Upper lobe of left lung (tissue), 6 donors: ENCODE measurements at regions not wholly inside any gene's neighbourhood (a gene's known extent, or its start where the extent isn't known, plus 50 kb on each side); places are given as distances from the start of the nearest gene placed in this dataset.

Experiments
- ATAC-seq, 2 donors: fragments of 200-7000 bp; cut with Tn5 transposase; one replicate each; pipeline ENCODE4 v1.9.1; 2022; ENCODE audit warnings: mild to moderate bottlenecking in 2 of 2, moderate library complexity in 2 of 2; ENCODE audit not compliant: low FRiP score in 2 of 2
- DNase-seq, 2 donors: peaks; one replicate each; pipeline ENCODE4 v3.0.0-alpha.2; 2019 to 2020
- H3K27ac ChIP-seq, 4 donors: fragments of 200-600 bp; sonication (generic); one replicate each; pipeline ENCODE4 v1.5.1; 2016 to 2019
- H3K27me3 ChIP-seq, 4 donors: fragments of 200-600 bp; sonication (generic); one replicate each; pipeline ENCODE4 v1.5.1; 2017 to 2019
- H3K36me3 ChIP-seq, 4 donors: fragments of 200-600 bp; sonication (generic); one replicate each; pipeline ENCODE4 v1.5.1; 2016 to 2019
- H3K4me1 ChIP-seq, 4 donors: fragments of 200-600 bp; sonication (generic); one replicate each; pipeline ENCODE4 v1.5.1; 2018 to 2019
- H3K4me3 ChIP-seq, 4 donors: fragments of 200-600 bp; sonication (generic); one replicate each; pipeline ENCODE4 v1.5.1; 2017 to 2019; ENCODE audit warnings: mild to moderate bottlenecking in 2 of 4, moderate library complexity in 1 of 4
- H3K9me3 ChIP-seq, 4 donors: fragments of 200-600 bp; sonication (generic); one replicate each; pipeline ENCODE4 v1.5.1; 2018 to 2019
- CTCF ChIP-seq, 6 experiments: fragments of 450-650 bp in 4 of 6; fragments of 200-600 bp in 2 of 6; sonication (generic) in 2 of 6; IDR thresholded peaks; one replicate each; pipeline ENCODE4 v1.5.1; 2016 to 2019; ENCODE audit warnings: antibody characterized with exemption in 6 of 6
- EP300 ChIP-seq, 4 donors: sonication (generic); formaldehyde crosslinking; IDR thresholded peaks; one replicate each; pipeline ENCODE4 v1.5.1; 2017; ENCODE audit warnings: antibody characterized with exemption in 4 of 4, control low read depth in 2 of 4
- POLR2A ChIP-seq, 4 donors: fragments of 450-650 bp; IDR thresholded peaks; one replicate each; pipeline ENCODE4 v1.5.1; 2016 to 2017; ENCODE audit warnings: antibody characterized with exemption in 4 of 4, mild to moderate bottlenecking in 2 of 4
- POLR2AphosphoS5 ChIP-seq, 2 donors: sonication (generic); formaldehyde crosslinking; IDR thresholded peaks; one replicate each; pipeline ENCODE4 v1.5.1; 2017; ENCODE audit warnings: antibody characterized with exemption in 2 of 2
- WGBS, 2 donors: methylation state at CpG; one replicate each; pipeline ENCODE4 v1.1.5; 2017 to 2018; 5-methylcytosine and 5-hydroxymethylcytosine counted together
- donor health status: DM: no; HTN: no; CAD: no; lungs with moderate emphysema.
- donor health status: DM: no; HTN: yes; CAD: no; lungs with severe emphysema.

GRCh38 chr4:81789158-81789557 is 317.5 kb upstream of the RASGEF1B start:
- H3K27ac ChIP-seq, result no peak overlapping the region
- no peaks in the 10 kb centered on the region for H3K36me3 ChIP-seq
- TF ChIP-seq POLR2AphosphoS5 (IDR thresholded peaks at IDR 0.05) (no peak), EP300 (IDR thresholded peaks at IDR 0.05) (no peak), CTCF (IDR thresholded peaks at IDR 0.05) (no peak), POLR2A (IDR thresholded peaks at IDR 0.05) (no peak)
- ATAC-seq (no peak), DNase-seq (no peak)
- H3K4me3 ChIP-seq, result no peak overlapping the region
- H3K27me3 ChIP-seq, result no peaks in the 10 kb centered on the region
- peaks cover 6 to 12% (median 7%) of the 10 kb centered on the region in 4 donors for H3K4me1 ChIP-seq
- no peaks in the 10 kb centered on the region for H3K9me3 ChIP-seq

GRCh38 chr4:81786766-81787165 is 315.1 kb upstream of the RASGEF1B start:
- no peak for DNase-seq
- Histone ChIP-seq H3K9me3 (no peaks in the 10 kb centered on the region), H3K4me1 (peaks cover 6 to 12% (median 7%) of the 10 kb centered on the region in 4 donors), H3K36me3 (no peaks in the 10 kb centered on the region), H3K27ac (peak overlapping the region in 2 of 4 donors; percentile 7 to 30), H3K27me3 (no peaks in the 10 kb centered on the region), H3K4me3 (no peak overlapping the region)
- peak in 1 of 2 donors; percentile 26 for ATAC-seq
- WGBS, 2 donors, result 76 to 100% methylated on average over 1 of the region's 1 CpG
- TF ChIP-seq POLR2AphosphoS5 (IDR thresholded peaks at IDR 0.05), result no peak

GRCh38 chr4:81786063-81786763 is 314.5 kb upstream of the RASGEF1B start:
- 29 to 33% methylated on average over 4 of the region's 4 CpGs for WGBS, 2 donors
- TF ChIP-seq POLR2A (IDR thresholded peaks at IDR 0.05), result no peak
- no peak for TF ChIP-seq CTCF (IDR thresholded peaks at IDR 0.05)

GRCh38 chr4:81785338-81785737 is 313.6 kb upstream of the RASGEF1B start:
- DNase-seq (no peak), ATAC-seq (no peak)
- no peaks in the 10 kb centered on the region for H3K27me3 ChIP-seq
- H3K4me3 ChIP-seq, result no peak overlapping the region
- TF ChIP-seq POLR2A (IDR thresholded peaks at IDR 0.05), result no peak
- TF ChIP-seq EP300 (IDR thresholded peaks at IDR 0.05), result no peak
- no peak for TF ChIP-seq POLR2AphosphoS5 (IDR thresholded peaks at IDR 0.05)
- no peak for TF ChIP-seq CTCF (IDR thresholded peaks at IDR 0.05)
- no peaks in the 10 kb centered on the region for H3K36me3 ChIP-seq
- WGBS, 2 donors, result 98% methylated on average over 4 of the region's 4 CpGs
- H3K4me1 ChIP-seq, result peaks cover 6 to 12% (median 7%) of the 10 kb centered on the region in 4 donors
- no peak overlapping the region for H3K27ac ChIP-seq
- no peaks in the 10 kb centered on the region for H3K9me3 ChIP-seq

More at GRCh38 chr4:81786063-81786763, 314.5 kb upstream of the RASGEF1B start:
- peaks cover 6 to 12% (median 7%) of the 10 kb centered on the region in 4 donors for H3K4me1 ChIP-seq
- no peaks in the 10 kb centered on the region for H3K27me3 ChIP-seq
- no peaks in the 10 kb centered on the region for H3K9me3 ChIP-seq
- H3K4me3 ChIP-seq, result no peak overlapping the region
- no peak for DNase-seq
- peak overlapping the region in 1 of 4 donors; percentile 30 for H3K27ac ChIP-seq
- no peaks in the 10 kb centered on the region for H3K36me3 ChIP-seq
- peak in 1 of 2 donors; percentile 62 for ATAC-seq

GRCh38 chr4:81783558-81783957 is 311.9 kb upstream of the RASGEF1B start:
- Histone ChIP-seq H3K4me1 (peaks cover 6 to 12% (median 7%) of the 10 kb centered on the region in 4 donors), H3K36me3 (no peaks in the 10 kb centered on the region), H3K27me3 (no peaks in the 10 kb centered on the region), H3K4me3 (no peak overlapping the region), H3K27ac (no peak overlapping the region), H3K9me3 (no peaks in the 10 kb centered on the region)
- no peak for ATAC-seq
- 83 to 94% methylated on average over 2 of the region's 2 CpGs for WGBS, 2 donors
- DNase-seq, result no peak
- TF ChIP-seq POLR2A (IDR thresholded peaks at IDR 0.05), result no peak
- no peak for TF ChIP-seq POLR2AphosphoS5 (IDR thresholded peaks at IDR 0.05)
- TF ChIP-seq EP300 (IDR thresholded peaks at IDR 0.05), result no peak
- TF ChIP-seq CTCF (IDR thresholded peaks at IDR 0.05), result no peak
